GM04503 (cell line): ENCODE measurements at regions not wholly inside any gene's neighbourhood (a gene's known extent, or its start where the extent isn't known, plus 50 kb on each side); places are given as distances from the start of the nearest gene placed in this dataset.
"Not testable (repeated sequence)": the region's sequence is repeated elsewhere in the genome, so short reads cannot be mapped to it uniquely, and the experiment has no call there.

ENCODE experiments used
- DNase-seq: peaks from one replicate; pipeline ENCODE4 v3.0.0-alpha.2; 2012; ENCODE audit warnings: low read depth

DNA sequence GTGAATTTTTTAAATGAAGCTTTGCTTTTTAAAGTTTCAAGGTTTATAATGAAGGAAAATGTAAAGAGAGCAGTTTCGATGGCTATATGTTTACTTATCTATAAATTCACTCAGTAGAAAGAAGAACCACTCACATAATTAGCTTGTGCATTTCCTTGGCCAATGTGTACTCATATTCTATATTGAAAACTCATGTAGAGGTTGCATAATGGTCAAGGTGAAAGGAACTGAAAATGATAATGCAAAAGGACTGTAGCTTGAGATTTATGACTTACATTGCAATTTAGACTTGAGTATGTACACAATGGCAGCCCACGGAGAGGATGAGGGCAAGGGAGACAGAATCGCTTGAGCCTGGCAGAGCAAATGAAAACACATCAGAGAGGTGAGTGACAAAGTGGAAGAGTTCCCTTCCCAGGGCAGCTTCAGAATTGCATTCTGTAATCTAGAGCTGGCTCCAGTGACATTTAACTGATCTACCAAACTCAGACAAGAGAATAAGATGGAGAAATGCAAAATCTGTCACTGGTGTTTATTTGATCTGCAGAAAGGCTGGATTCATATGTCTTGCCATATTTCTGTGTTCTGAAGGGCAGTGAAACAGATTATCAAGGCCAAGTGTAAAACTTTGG lies 191.8 kb downstream of the TMEM200A start:
- no peak for DNase-seq

GRCh38 chr6:130558131-130558530 lies 192.3 kb downstream of the TMEM200A start:
- no peak for DNase-seq

DNA sequence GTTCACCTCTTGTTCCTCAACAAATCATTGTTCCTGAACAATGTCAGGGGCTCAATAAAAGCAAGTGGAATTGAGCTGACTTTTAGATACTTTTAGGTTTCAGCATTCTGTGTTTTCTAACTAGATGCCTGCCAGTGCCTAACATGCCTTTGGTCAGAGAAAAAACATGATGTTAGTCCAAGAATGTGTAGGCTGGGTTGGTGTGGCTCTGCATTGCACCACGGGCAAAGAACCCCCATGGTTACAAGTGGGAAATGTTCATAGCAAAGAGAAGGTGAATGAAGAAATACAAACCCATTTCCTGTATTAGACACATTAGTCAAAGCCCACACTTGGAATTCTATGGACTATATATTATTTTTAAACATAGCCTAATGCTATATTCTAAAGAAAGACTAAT lies 193.3 kb downstream of the TMEM200A start:
- DNase-seq, result no peak

- DNase-seq, result no peak
Measured at GRCh38 chr6:130560231-130560630, 194.4 kb downstream of the TMEM200A start.

DNA sequence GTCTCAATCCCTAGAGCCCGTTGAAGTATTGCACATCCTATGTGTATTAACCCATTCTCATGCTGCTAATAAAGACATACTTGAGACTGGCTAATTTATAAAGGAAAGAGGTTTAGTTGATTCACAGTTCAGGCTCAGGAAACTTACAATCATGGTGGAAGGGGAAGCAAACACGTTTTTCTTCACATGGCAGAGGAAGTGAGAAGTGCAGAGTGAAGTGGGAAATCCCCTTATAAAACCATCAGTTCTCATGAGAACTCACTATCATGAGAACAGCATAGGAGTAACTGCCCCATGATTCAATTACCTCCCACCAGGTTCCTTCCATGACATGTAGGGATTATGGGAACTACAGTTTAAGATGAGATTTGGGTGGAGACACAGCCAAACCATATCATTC lies 195.3 kb downstream of the TMEM200A start:
- not testable (repeated sequence) for DNase-seq

- no peak for DNase-seq
Measured at GRCh38 chr6:130565696-130566095, 199.9 kb downstream of the TMEM200A start.

DNA sequence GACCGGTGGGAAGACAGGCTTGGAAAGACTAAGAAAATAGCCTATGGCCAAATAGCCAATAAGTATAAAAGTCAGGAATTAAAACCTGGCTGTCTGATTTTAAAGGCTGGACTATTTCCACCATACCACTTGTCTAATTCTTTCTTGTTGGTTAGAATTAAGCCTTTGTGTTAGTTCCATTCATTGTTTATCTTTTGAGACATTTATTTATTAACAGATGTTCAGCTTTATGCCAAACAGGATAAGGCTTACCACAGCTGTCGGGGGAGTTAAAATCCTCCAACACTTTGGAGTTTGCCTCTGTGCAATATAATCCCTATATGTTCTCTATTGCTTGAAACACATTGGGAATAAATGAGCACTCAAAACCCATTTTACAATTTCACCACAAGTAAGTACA lies 208.3 kb downstream of the TMEM200A start:
- DNase-seq, result no peak

- DNase-seq, result no peak
Measured at GRCh38 chr6:130575557-130575956, 209.7 kb downstream of the TMEM200A start.

GRCh38 chr6:130575971-130576370 lies 210.2 kb downstream of the TMEM200A start:
- DNase-seq, result no peak

DNA sequence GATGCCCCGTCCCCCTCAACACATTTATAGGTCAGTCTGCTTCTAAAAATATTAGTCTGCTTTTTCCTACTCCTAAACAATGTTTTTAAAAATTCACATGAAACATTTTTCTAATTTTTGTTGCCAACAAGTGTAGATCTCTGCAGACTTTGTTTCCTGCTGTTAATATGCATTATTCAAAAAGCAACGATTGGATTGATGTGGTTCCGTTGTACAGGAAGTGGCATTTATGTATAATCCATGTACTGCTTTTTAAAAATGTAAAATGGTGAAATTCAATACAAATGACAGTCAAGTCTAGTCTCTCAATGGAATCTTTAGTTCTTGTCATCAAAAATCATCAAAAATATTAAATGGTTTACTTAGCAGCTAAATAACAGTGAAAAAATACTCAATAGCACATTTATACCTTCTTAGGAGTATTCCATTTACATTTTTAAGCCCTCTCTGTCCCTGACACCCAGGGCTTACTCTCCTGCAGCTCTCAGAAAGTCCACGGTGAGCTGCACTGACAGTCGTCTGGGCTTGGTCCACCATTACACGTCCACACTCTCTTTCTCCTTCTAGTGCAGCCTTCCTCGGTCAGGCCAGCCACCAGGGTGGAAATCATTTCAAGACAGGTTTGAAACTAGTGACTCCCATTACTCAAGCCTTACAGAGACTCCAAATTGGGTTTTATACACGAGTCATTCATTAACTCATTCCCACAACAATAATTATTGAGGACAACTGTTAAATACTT lies 211.5 kb downstream of the TMEM200A start:
- DNase-seq, result no peak

- no peak for DNase-seq
Measured at GRCh38 chr6:130578713-130579112, 212.9 kb downstream of the TMEM200A start.

DNA sequence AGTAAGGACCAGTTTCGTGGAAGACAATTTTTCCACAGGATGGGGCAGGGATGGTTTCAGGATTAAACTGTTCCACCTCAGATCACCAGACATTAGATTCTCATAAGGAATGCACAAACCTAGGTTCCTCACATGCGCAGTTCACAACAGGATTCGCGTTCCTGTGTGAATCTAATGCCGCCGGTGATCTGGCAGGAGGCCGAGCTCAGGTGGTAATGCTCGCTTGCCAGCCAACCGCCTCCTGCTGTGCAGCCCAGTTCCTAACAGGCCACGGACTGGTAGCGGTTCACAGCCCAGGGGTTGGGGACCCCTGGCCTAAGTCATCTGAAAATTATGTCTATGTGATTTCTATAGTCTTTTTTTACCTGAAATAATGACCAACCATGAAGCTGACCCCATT lies 217.5 kb downstream of the TMEM200A start:
- no peak for DNase-seq

DNA sequence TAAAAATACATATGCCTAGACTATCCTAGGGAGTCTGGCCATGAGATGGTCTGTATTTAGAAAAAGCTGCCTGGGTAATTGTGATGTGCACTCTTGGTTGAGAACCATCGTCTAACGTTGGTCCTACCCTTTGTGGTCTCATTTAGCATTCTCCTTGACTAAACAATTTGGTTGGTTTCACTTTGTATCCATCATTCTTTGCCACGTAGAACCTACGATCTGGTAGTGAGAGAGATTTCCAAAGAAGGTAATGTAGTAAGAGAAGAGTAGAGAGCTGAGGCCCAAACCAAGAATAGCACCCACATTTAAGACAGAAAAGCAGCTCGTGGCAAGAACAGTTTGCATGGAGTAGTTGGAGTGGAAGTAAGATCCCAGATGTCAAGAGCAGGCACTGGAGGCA lies 219.8 kb downstream of the TMEM200A start:
- no peak for DNase-seq

GRCh38 chr6:130587778-130588520 lies 222.1 kb downstream of the TMEM200A start:
- DNase-seq, result peak; percentile 49

GRCh38 chr6:130593200-130593599 lies 227.4 kb downstream of the TMEM200A start:
- no peak for DNase-seq

GRCh38 chr6:130593948-130594347 lies 228.1 kb downstream of the TMEM200A start:
- no peak for DNase-seq

- DNase-seq, result no peak
Measured at GRCh38 chr6:130598021-130598989, 228.9 kb upstream of the SMLR1 start.

DNA sequence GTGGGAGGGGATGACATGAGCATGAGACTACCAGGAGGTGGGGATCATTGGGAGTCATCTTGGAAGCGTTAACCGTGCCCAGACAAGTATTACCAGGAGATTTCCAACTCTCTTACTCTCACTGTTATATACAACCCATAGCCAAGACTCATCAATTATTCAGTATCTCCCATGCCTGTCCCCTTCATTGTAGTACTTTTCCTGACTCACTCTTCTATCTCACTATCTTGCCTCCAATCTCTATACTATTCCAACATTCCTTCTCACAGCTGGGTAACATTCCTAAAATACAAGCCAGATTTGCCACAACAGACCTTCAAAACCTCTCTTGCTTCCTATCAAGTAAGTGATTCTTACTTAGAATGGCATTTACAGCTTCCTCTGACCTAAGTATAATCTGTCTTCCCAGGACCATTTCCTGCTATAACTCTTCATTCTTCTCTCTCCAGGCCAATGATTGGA lies 226.3 kb upstream of the SMLR1 start:
- peak; percentile 94 for DNase-seq

DNA sequence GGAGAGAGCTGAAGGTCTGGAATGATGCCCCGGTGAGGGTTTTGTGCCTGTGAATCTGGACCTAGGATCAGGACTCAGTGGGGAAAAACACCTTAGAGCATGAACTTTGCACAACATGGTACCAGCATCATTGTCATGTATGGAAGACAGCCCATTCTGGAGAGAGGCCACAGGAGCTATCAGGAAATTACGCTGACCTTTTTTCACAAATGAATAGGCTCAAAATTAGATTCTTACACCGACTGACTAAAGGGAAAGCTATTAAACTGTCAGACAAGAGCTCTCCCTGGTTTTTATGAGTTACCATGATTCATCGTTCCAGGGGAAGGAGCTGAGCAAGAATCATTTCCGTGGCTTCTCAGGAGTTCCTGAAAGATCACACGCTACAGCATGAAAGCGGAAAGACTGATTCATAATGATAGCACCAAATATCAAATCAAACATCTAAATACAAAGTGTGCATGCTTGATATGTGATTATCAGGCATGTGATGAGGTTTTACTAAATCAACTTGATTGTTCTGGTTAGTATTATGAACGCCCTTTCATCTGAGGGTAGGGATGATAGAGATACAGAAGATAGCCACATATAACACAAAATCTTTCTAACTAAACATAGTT lies 224.9 kb upstream of the SMLR1 start:
- peak; percentile 97 for DNase-seq

- no peak for DNase-seq
Measured at GRCh38 chr6:130603391-130603790, 223.8 kb upstream of the SMLR1 start.

DNA sequence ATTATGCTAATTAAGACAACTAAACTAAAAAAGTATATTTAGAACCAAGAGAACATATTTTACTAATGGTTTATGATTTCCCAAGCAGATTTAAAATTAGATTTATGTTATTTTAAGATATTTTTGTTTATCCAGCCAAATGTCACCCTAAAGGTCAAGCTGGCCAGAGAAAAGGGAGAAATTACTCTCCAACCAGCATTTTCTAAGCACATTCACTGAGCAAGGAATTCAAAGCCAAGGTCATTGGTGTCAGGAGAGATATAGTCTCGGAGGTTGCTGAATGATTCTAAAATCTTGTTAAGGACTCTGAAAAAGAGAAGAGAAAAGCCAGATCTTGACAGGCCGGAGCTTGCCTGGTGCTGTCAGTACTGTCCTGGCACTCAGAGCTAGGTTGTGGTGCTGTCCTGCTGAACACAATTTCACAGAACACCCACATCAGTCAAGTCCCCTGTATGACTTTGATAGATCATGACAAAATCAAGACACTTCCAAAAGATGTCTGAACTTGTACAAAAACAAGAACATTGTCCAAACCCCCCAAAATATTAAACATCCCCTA lies 222.3 kb upstream of the SMLR1 start:
- no peak for DNase-seq
